SK-N-SH treated with all-trans-retinoic acid at 6 μM for 48 hours (cell line): ENCODE measurements at regions not wholly inside any gene's neighbourhood (a gene's known extent, or its start where the extent isn't known, plus 50 kb on each side); places are given as distances from the start of the nearest gene placed in this dataset.
"Not testable (repeated sequence)": the region's sequence is repeated elsewhere in the genome, so short reads cannot be mapped to it uniquely, and the experiment has no call there.

Experiments used
- ARNTL ChIP-seq: fragments of 450-650 bp; formaldehyde crosslinking; IDR thresholded peaks from 2 replicates; pipeline ENCODE4 v1.5.0; 2020; ENCODE audit warnings: low read depth, mild to moderate bottlenecking, moderate library complexity, borderline replicate concordance
- BACH2 ChIP-seq: fragments of 250-450 bp; sonication (Bioruptor Pico); IDR thresholded peaks from 2 replicates; pipeline ENCODE4 v1.9.0; 2021; ENCODE audit warnings: mild to moderate bottlenecking, borderline replicate concordance
- PPARA ChIP-seq: fragments of 250-450 bp; sonication (Bioruptor Pico); IDR thresholded peaks from 2 replicates; pipeline ENCODE4 v1.5.0; 2020; ENCODE audit warnings: mild to moderate bottlenecking, borderline replicate concordance
- RARB ChIP-seq: fragments of 250-450 bp; sonication (Bioruptor Pico); IDR thresholded peaks from 2 replicates; pipeline ENCODE4 v1.8.0; 2021; ENCODE audit warnings: mild to moderate bottlenecking, moderate library complexity
- TSHZ2 ChIP-seq: fragments of 250-450 bp; sonication (Bioruptor Pico); IDR thresholded peaks from 2 replicates; pipeline ENCODE4 v1.5.0; 2020; ENCODE audit warnings: mild to moderate bottlenecking, moderate library complexity

- not testable (repeated sequence) for TF ChIP-seq ARNTL, RARB, TSHZ2, PPARA, BACH2 (CRISPR knock-in tag)
These were observed 68.8 kb upstream of the UGT2A3 start for GRCh38 chr4:69020462-69020807.
